ENCODE measurements at regions not wholly inside any gene's neighbourhood (a gene's known extent, or its start where the extent isn't known, plus 50 kb on each side); places are given as distances from the start of the nearest gene placed in this dataset.
"Not testable (repeated sequence)": the region's sequence is repeated elsewhere in the genome, so short reads cannot be mapped to it uniquely, and the experiment has no call there.

GRCh38 chr3:158026236-158026635 is 80.0 kb downstream of the SHOX2 start:
- Histone ChIP-seq H3K27me3 (no peaks in the 10 kb centered on the region; the same call in 1 of the 2 replicates), H3K4me3 (no peak overlapping the region), H3K9me3 (no peaks in the 10 kb centered on the region), H3K36me3 (no peaks in the 10 kb centered on the region)
- DNase-seq: no peak

- DNase-seq, H3K4me3 ChIP-seq, H3K36me3 ChIP-seq, H3K9me3 ChIP-seq, H3K27me3 ChIP-seq: not testable (repeated sequence)
Measured at GRCh38 chr3:158019897-158020296, 86.3 kb downstream of the SHOX2 start.

- peaks cover 7% of the 10 kb centered on the region for H3K9me3 ChIP-seq
- H3K4me3 ChIP-seq: no peak overlapping the region
- H3K36me3 ChIP-seq: no peaks in the 10 kb centered on the region
- no peak for DNase-seq
- H3K27me3 ChIP-seq: no peaks in the 10 kb centered on the region
Measured at GRCh38 chr3:158018462-158018861, 87.8 kb downstream of the SHOX2 start.

- H3K27me3 ChIP-seq: no peaks in the 10 kb centered on the region
- H3K9me3 ChIP-seq: peaks cover 2% of the 10 kb centered on the region; the same call in 1 of the 2 replicates
- H3K4me3 ChIP-seq: no peak overlapping the region
- no peak for DNase-seq
- H3K36me3 ChIP-seq: no peaks in the 10 kb centered on the region
Measured at GRCh38 chr3:158012901-158013300, 93.3 kb downstream of the SHOX2 start.

- Histone ChIP-seq H3K27me3 (no peaks in the 10 kb centered on the region), H3K9me3 (0 out of 2 replicates have a peak, but pooled peaks cover 2% of the 10 kb centered on the region), H3K36me3 (no peaks in the 10 kb centered on the region), H3K4me3 (no peak overlapping the region)
- no peak for DNase-seq
Measured at GRCh38 chr3:158005391-158006100, 100.7 kb downstream of the SHOX2 start.

GRCh38 chr3:157999246-157999645 is 107.0 kb downstream of the SHOX2 start:
- Histone ChIP-seq H3K4me3 (no peak overlapping the region), H3K9me3 (peaks cover 2% of the 10 kb centered on the region; the same call in 1 of the 2 replicates), H3K36me3 (no peaks in the 10 kb centered on the region), H3K27me3 (no peaks in the 10 kb centered on the region)
- DNase-seq: no peak

GRCh38 chr3:157982359-157982758 is 123.9 kb downstream of the SHOX2 start:
- H3K27me3 ChIP-seq: 0 out of 2 replicates have a peak, but pooled peaks cover 2% of the 10 kb centered on the region
- H3K36me3 ChIP-seq: no peaks in the 10 kb centered on the region
- no peak for DNase-seq
- H3K4me3 ChIP-seq: no peak overlapping the region
- H3K9me3 ChIP-seq: no peaks in the 10 kb centered on the region

GRCh38 chr3:157981819-157982218 is 124.4 kb downstream of the SHOX2 start:
- no peaks in the 10 kb centered on the region for H3K9me3 ChIP-seq
- no peak overlapping the region for H3K4me3 ChIP-seq
- no peaks in the 10 kb centered on the region for H3K36me3 ChIP-seq
- no peak for DNase-seq
- H3K27me3 ChIP-seq: 0 out of 2 replicates have a peak, but pooled peaks cover 4% of the 10 kb centered on the region

GRCh38 chr3:157979022-157979421 is 127.2 kb downstream of the SHOX2 start:
- no peak for DNase-seq

GRCh38 chr3:157961665-157962064 is 144.6 kb downstream of the SHOX2 start:
- no peaks in the 10 kb centered on the region for H3K9me3 ChIP-seq

More at GRCh38 chr3:157979022-157979421, 127.2 kb downstream of the SHOX2 start:
- Histone ChIP-seq H3K36me3 (no peaks in the 10 kb centered on the region), H3K27me3 (0 out of 2 replicates have a peak, but pooled peaks cover 5% of the 10 kb centered on the region), H3K4me3 (no peak overlapping the region), H3K9me3 (no peaks in the 10 kb centered on the region)

GRCh38 chr3:157958457-157958856 is 147.8 kb downstream of the SHOX2 start:
- H3K4me3 ChIP-seq: no peak overlapping the region
- no peaks in the 10 kb centered on the region; the same call in none of the 2 replicates for H3K27me3 ChIP-seq
- no peak for DNase-seq
- no peaks in the 10 kb centered on the region for H3K36me3 ChIP-seq
- no peaks in the 10 kb centered on the region for H3K9me3 ChIP-seq

More at GRCh38 chr3:157961665-157962064, 144.6 kb downstream of the SHOX2 start:
- Histone ChIP-seq H3K27me3 (no peaks in the 10 kb centered on the region; the same call in none of the 2 replicates), H3K4me3 (no peak overlapping the region), H3K36me3 (no peaks in the 10 kb centered on the region)
- DNase-seq: no peak

GRCh38 chr3:157956850-157957249 is 149.4 kb downstream of the SHOX2 start:
- no peak for DNase-seq
- H3K4me3 ChIP-seq: no peak overlapping the region
- H3K27me3 ChIP-seq: no peaks in the 10 kb centered on the region; the same call in none of the 2 replicates
- H3K36me3 ChIP-seq: no peaks in the 10 kb centered on the region
- no peaks in the 10 kb centered on the region for H3K9me3 ChIP-seq

- no peak for DNase-seq
- H3K4me3 ChIP-seq: no peak overlapping the region
- H3K27me3 ChIP-seq: no peaks in the 10 kb centered on the region; the same call in 1 of the 2 replicates
- H3K36me3 ChIP-seq: no peaks in the 10 kb centered on the region
- H3K9me3 ChIP-seq: no peaks in the 10 kb centered on the region
Measured at GRCh38 chr3:157956176-157956575, 150.0 kb downstream of the SHOX2 start.

GRCh38 chr3:157953565-157953964 is 152.7 kb downstream of the SHOX2 start:
- H3K36me3 ChIP-seq: no peaks in the 10 kb centered on the region
- DNase-seq: no peak
- no peak overlapping the region for H3K4me3 ChIP-seq
- H3K27me3 ChIP-seq: no peaks in the 10 kb centered on the region
- H3K9me3 ChIP-seq: no peaks in the 10 kb centered on the region

GRCh38 chr3:157948605-157949383 is 157.4 kb downstream of the SHOX2 start:
- H3K27me3 ChIP-seq: no peaks in the 10 kb centered on the region
- no peaks in the 10 kb centered on the region for H3K36me3 ChIP-seq
- DNase-seq: no peak
- H3K9me3 ChIP-seq: no peaks in the 10 kb centered on the region
- no peak overlapping the region for H3K4me3 ChIP-seq

GRCh38 chr3:157939166-157939565 is 167.1 kb downstream of the SHOX2 start:
- Histone ChIP-seq H3K36me3 (no peaks in the 10 kb centered on the region), H3K27me3 (no peaks in the 10 kb centered on the region), H3K4me3 (no peak overlapping the region), H3K9me3 (no peaks in the 10 kb centered on the region)
- no peak for DNase-seq

- peak; percentile 52 for DNase-seq
- Histone ChIP-seq H3K36me3 (no peaks in the 10 kb centered on the region), H3K4me3 (no peak overlapping the region), H3K9me3 (no peaks in the 10 kb centered on the region), H3K27me3 (no peaks in the 10 kb centered on the region)
Measured at GRCh38 chr3:157938154-157938779, 168.0 kb downstream of the SHOX2 start.
